Colonic mucosa (tissue), 4 donors: ENCODE measurements at regions not wholly inside any gene's neighbourhood (a gene's known extent, or its start where the extent isn't known, plus 50 kb on each side); places are given as distances from the start of the nearest gene placed in this dataset.

Source experiments
- DNase-seq: peaks from one replicate; pipeline ENCODE4 v3.0.0-alpha.2; 2020
- H3K27ac ChIP-seq: fragments of 200-600 bp; one replicate; pipeline ENCODE4 v1.8.0; 2021
- H3K27me3 ChIP-seq: fragments of 200-600 bp; one replicate; pipeline ENCODE4 v1.8.0; 2021
- H3K36me3 ChIP-seq: fragments of 200-600 bp; one replicate; pipeline ENCODE4 v1.8.0; 2021
- H3K4me1 ChIP-seq: fragments of 200-600 bp; one replicate; pipeline ENCODE4 v1.8.0; 2021; ENCODE audit warnings: mild to moderate bottlenecking
- H3K4me3 ChIP-seq: fragments of 200-600 bp; one replicate; pipeline ENCODE4 v1.8.0; 2021
- H3K9ac ChIP-seq, 2 donors: one replicate each; pipeline ENCODE4 v1.7.0; 2013; ENCODE audit warnings: control low read depth in 2 of 2, low read depth in 2 of 2, low read length in 2 of 2
- H3K9me3 ChIP-seq: fragments of 200-600 bp; one replicate; pipeline ENCODE4 v1.8.0; 2021
- CTCF ChIP-seq: fragments of 200-600 bp; IDR thresholded peaks from one replicate; pipeline ENCODE4 v1.8.0; 2022; ENCODE audit warnings: antibody characterized with exemption, mild to moderate bottlenecking
- intact Hi-C: fragments of 100-400 bp; cut with DNase I; formaldehyde crosslinking; loops from one replicate; pipeline ENCODE4 v1.14.1; 2022
- donor health status: healthy.
- donor health status: DM: no; HTN: no; CAD: no.
- donor health status: DM: no; HTN: no; CAD: no.

- Histone ChIP-seq H3K27me3 (no peaks in the 10 kb centered on the region), H3K4me1 (no peaks in the 10 kb centered on the region), H3K9ac (no peak overlapping the region), H3K36me3 (no peaks in the 10 kb centered on the region), H3K27ac (no peak overlapping the region), H3K9me3 (no peaks in the 10 kb centered on the region), H3K4me3 (no peak overlapping the region)
- TF ChIP-seq CTCF: no peak
- intact Hi-C loops: no loop called here
- DNase-seq: no peak
Observed at GRCh38 chr20:11252447-11252846, 578.6 kb upstream of the JAG1 start.

- no peaks in the 10 kb centered on the region for H3K36me3 ChIP-seq
- H3K9me3 ChIP-seq: no peaks in the 10 kb centered on the region
- H3K27ac ChIP-seq: no peak overlapping the region
- H3K27me3 ChIP-seq: no peaks in the 10 kb centered on the region
- DNase-seq: no peak
- no peak overlapping the region for H3K9ac ChIP-seq
- no peaks in the 10 kb centered on the region for H3K4me1 ChIP-seq
- intact Hi-C loops: no loop called here
- H3K4me3 ChIP-seq: no peak overlapping the region
- no peak for TF ChIP-seq CTCF
Observed at GRCh38 chr20:11255455-11255854, 581.7 kb upstream of the JAG1 start.

GRCh38 chr20:11255860-11256259 is 582.1 kb upstream of the JAG1 start:
- H3K4me3 ChIP-seq: no peak overlapping the region

GRCh38 chr20:11260611-11261010 is 586.8 kb upstream of the JAG1 start:
- intact Hi-C loops: no loop called here
- Histone ChIP-seq H3K4me3 (no peak overlapping the region), H3K27me3 (no peaks in the 10 kb centered on the region), H3K4me1 (no peaks in the 10 kb centered on the region), H3K36me3 (no peaks in the 10 kb centered on the region), H3K27ac (no peak overlapping the region), H3K9me3 (no peaks in the 10 kb centered on the region), H3K9ac (no peak overlapping the region)
- TF ChIP-seq CTCF: no peak
- DNase-seq: no peak

More at GRCh38 chr20:11255860-11256259, 582.1 kb upstream of the JAG1 start:
- intact Hi-C loops: no loop called here
- Histone ChIP-seq H3K9me3 (no peaks in the 10 kb centered on the region), H3K9ac (no peak overlapping the region), H3K36me3 (no peaks in the 10 kb centered on the region), H3K27me3 (no peaks in the 10 kb centered on the region), H3K27ac (no peak overlapping the region), H3K4me1 (no peaks in the 10 kb centered on the region)
- DNase-seq: no peak
- TF ChIP-seq CTCF: no peak

GRCh38 chr20:11261533-11262000 is 587.8 kb upstream of the JAG1 start:
- TF ChIP-seq CTCF: no peak
- Histone ChIP-seq H3K36me3 (no peaks in the 10 kb centered on the region), H3K27ac (no peak overlapping the region), H3K9ac (no peak overlapping the region), H3K4me3 (no peak overlapping the region), H3K27me3 (no peaks in the 10 kb centered on the region), H3K9me3 (no peaks in the 10 kb centered on the region), H3K4me1 (no peaks in the 10 kb centered on the region)
- DNase-seq: no peak
- intact Hi-C loops: no loop called here

- no peaks in the 10 kb centered on the region for H3K36me3 ChIP-seq
- H3K27ac ChIP-seq: no peak overlapping the region
- no peak for DNase-seq
- H3K4me1 ChIP-seq: no peaks in the 10 kb centered on the region
- H3K9me3 ChIP-seq: no peaks in the 10 kb centered on the region
- H3K9ac ChIP-seq: no peak overlapping the region
- intact Hi-C loops: no loop called here
- H3K27me3 ChIP-seq: no peaks in the 10 kb centered on the region
- no peak overlapping the region for H3K4me3 ChIP-seq
- TF ChIP-seq CTCF: no peak
Observed at GRCh38 chr20:11266571-11266970, 592.8 kb upstream of the JAG1 start.
